Lower lobe of right lung (tissue), 2 donors: ENCODE measurements at regions not wholly inside any gene's neighbourhood (a gene's known extent, or its start where the extent isn't known, plus 50 kb on each side); places are given as distances from the start of the nearest gene placed in this dataset.

Experiments
- ATAC-seq, 2 donors: fragments of 200-7000 bp; cut with Tn5 transposase; one replicate each; pipeline ENCODE4 v1.9.1; 2020 to 2022; ENCODE audit warnings: mild to moderate bottlenecking in 2 of 2, moderate library complexity in 2 of 2
- DNase-seq: peaks from one replicate; pipeline ENCODE4 v3.0.0-alpha.2; 2020
- H3K27ac ChIP-seq: fragments of 200-600 bp; one replicate; pipeline ENCODE4 v1.8.0; 2022
- H3K27me3 ChIP-seq: fragments of 200-600 bp; one replicate; pipeline ENCODE4 v1.8.0; 2022; ENCODE audit warnings: low read depth
- H3K36me3 ChIP-seq: fragments of 200-600 bp; one replicate; pipeline ENCODE4 v1.8.0; 2022; ENCODE audit warnings: mild to moderate bottlenecking
- H3K4me1 ChIP-seq: fragments of 200-600 bp; one replicate; pipeline ENCODE4 v1.8.0; 2022
- H3K4me3 ChIP-seq: fragments of 200-600 bp; one replicate; pipeline ENCODE4 v1.8.0; 2022; ENCODE audit warnings: mild to moderate bottlenecking
- H3K9me3 ChIP-seq: fragments of 200-600 bp; one replicate; pipeline ENCODE4 v1.8.0; 2022
- intact Hi-C: fragments of 100-400 bp; cut with DNase I; formaldehyde crosslinking; loops from one replicate; pipeline ENCODE4 v1.11.0; 2022
- TF ChIP-seq, protein P1 (sequence below): fragments of 200-600 bp; IDR thresholded peaks from one replicate; pipeline ENCODE4 v1.8.0; 2022; ENCODE audit warnings: antibody characterized with exemption, mild to moderate bottlenecking
- donor health status: DM: no; HTN: yes; CAD: no; lungs with severe emphysema.

DNA sequence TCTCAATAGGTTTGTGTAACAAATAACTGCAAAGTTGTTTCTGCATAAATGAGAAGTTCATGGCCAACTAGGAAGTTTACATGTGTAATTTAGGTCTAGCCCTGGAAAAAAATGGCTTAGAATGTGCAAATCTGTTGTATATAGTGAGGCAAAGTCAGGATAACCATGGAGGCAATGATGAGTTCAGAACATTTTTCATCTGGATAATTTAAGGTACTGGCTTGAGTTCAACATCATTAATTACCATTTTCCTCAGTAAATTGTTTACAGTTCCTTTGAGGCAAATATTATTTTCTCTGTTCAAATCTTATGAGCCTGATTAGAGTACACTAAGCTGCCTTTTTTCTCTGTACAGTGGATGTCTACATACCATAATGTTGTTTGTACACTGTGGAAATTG is 1259.0 kb upstream of the NUDT12 start:
- Histone ChIP-seq H3K27me3 (no peaks in the 10 kb centered on the region), H3K9me3 (no peaks in the 10 kb centered on the region), H3K4me3 (no peak overlapping the region), H3K4me1 (no peaks in the 10 kb centered on the region), H3K36me3 (no peaks in the 10 kb centered on the region), H3K27ac (no peak overlapping the region)
- DNase-seq (no peak), ATAC-seq (no peak)
- intact Hi-C loops, result no loop called here
- TF ChIP-seq, protein P1, sequence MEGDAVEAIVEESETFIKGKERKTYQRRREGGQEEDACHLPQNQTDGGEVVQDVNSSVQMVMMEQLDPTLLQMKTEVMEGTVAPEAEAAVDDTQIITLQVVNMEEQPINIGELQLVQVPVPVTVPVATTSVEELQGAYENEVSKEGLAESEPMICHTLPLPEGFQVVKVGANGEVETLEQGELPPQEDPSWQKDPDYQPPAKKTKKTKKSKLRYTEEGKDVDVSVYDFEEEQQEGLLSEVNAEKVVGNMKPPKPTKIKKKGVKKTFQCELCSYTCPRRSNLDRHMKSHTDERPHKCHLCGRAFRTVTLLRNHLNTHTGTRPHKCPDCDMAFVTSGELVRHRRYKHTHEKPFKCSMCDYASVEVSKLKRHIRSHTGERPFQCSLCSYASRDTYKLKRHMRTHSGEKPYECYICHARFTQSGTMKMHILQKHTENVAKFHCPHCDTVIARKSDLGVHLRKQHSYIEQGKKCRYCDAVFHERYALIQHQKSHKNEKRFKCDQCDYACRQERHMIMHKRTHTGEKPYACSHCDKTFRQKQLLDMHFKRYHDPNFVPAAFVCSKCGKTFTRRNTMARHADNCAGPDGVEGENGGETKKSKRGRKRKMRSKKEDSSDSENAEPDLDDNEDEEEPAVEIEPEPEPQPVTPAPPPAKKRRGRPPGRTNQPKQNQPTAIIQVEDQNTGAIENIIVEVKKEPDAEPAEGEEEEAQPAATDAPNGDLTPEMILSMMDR, result no peak

DNA sequence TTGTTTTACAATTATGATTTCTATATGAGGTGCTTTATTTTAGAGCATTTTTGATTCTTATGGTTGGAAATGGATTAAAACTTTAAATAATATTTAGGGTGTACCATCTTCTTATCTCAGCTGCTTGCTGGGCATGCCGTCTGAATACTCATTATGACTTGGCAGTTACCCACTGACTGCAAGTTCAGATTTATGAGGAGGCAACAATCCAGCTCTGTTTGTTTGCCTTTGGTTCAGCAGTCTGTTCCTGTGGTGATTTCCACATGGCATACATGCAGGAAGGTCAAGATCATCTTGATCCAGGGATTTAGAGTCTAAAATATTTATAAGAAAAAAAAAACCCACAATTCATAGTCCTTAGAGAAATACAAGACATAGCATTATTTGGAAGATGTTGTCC is 1254.5 kb upstream of the NUDT12 start:
- Histone ChIP-seq H3K4me3 (no peak overlapping the region), H3K4me1 (no peaks in the 10 kb centered on the region), H3K27ac (no peak overlapping the region), H3K36me3 (no peaks in the 10 kb centered on the region), H3K27me3 (no peaks in the 10 kb centered on the region), H3K9me3 (no peaks in the 10 kb centered on the region)
- ATAC-seq (no peak), DNase-seq (no peak)
- intact Hi-C loops, result no loop called here
- TF ChIP-seq, protein P1, result no peak

DNA sequence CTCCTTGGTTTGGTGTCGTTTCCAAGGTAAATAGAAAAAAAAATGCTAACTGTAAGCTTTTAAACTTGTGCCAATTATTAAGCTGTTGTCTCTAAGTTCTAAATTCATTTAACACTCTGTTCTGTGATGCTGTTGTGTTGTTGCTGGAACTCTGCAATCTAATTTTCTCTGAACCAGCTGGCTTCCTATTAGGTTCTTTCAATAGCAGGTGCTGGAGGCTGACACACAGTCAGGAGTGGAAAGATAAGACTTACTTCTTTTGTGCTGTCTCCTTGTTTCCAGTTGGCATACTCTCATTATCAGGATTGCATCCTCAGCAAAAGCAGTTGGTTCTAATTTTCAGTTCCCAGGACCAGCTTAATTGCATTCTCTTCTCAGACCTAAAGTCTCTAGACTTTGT is 1252.6 kb upstream of the NUDT12 start:
- Histone ChIP-seq H3K27me3 (no peaks in the 10 kb centered on the region), H3K27ac (no peak overlapping the region), H3K9me3 (no peaks in the 10 kb centered on the region), H3K36me3 (no peaks in the 10 kb centered on the region), H3K4me3 (no peak overlapping the region), H3K4me1 (no peaks in the 10 kb centered on the region)
- no peak for DNase-seq
- ATAC-seq, result no peak
- TF ChIP-seq, protein P1, result no peak
- intact Hi-C loops, result no loop called here

DNA sequence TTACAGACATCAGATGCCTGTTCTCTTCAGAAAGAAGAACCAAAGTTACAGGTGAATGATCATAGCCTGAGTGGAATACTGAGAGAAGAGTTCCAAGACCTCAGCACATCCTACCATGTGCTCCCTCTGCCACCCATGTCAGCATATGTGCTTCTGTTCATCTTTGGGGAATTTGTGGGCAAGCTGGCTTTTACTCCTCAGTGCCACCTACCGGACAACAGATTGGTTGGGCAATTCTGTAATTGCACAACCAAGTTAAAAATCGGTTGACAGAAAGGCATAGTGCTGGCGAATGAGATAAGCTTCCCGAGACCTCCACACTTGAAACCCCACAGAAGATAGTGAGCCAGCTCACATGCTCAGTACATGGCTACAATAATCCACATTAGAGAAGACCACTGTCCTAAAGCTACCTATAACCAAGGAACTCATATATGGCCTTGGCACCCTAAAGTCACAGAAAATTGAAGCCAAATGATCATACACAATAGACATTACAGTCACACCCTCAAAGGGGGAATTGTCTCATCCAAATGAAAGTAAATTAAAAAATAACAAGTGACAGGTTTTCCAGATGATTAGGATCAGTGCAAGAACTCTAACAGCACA is 1238.0 kb upstream of the NUDT12 start:
- Histone ChIP-seq H3K27me3 (no peaks in the 10 kb centered on the region), H3K36me3 (no peaks in the 10 kb centered on the region), H3K27ac (no peak overlapping the region), H3K4me1 (no peaks in the 10 kb centered on the region), H3K4me3 (no peak overlapping the region), H3K9me3 (no peaks in the 10 kb centered on the region)
- ATAC-seq (no peak), DNase-seq (no peak)
- TF ChIP-seq, protein P1, result no peak
- intact Hi-C loops, result no loop called here

DNA sequence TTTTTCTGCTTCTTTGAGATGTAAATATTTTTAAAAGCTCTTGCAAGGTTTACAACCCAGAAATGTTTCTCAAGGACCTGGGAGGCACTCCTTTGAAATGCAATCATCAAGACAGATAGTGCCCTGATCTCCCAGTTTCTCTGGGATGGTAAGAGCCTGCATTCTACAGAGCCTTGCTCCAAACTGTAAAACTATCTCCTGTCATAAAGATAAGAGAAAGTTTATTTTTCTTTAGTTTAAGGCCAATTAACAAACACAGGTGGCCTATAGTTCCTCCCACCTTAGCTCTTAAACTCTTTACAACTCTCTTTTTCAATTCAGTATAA is 1231.1 kb upstream of the NUDT12 start:
- TF ChIP-seq, protein P1, result no peak
- no peaks in the 10 kb centered on the region for H3K9me3 ChIP-seq
- ATAC-seq (no peak), DNase-seq (no peak)
- H3K36me3 ChIP-seq, result no peaks in the 10 kb centered on the region
- intact Hi-C loops, result no loop called here
- no peaks in the 10 kb centered on the region for H3K27me3 ChIP-seq
- H3K4me1 ChIP-seq, result no peaks in the 10 kb centered on the region
- H3K4me3 ChIP-seq, result no peak overlapping the region
- no peak overlapping the region for H3K27ac ChIP-seq
